ENCODE measurements at regions not wholly inside any gene's neighbourhood (a gene's known extent, or its start where the extent isn't known, plus 50 kb on each side); places are given as distances from the start of the nearest gene placed in this dataset.

GRCh38 chr5:88045165-88045564 lies 223.5 kb downstream of the TMEM161B start:
- TF ChIP-seq POLR2AphosphoS5 (IDR thresholded peaks at IDR 0.05; ENCODE audit: low read depth, low read length) (no peak), TAF1 (IDR thresholded peaks at IDR 0.05; ENCODE audit: borderline replicate concordance, insufficient read depth, low read length) (no peak), REST (IDR thresholded peaks at IDR 0.05; ENCODE audit: insufficient read depth in 1 of 2, low read depth in 2 of 2, low read length in 2 of 2) (no peak), SIN3A (IDR thresholded peaks at IDR 0.05; ENCODE audit: borderline replicate concordance, insufficient read depth, low read length) (no peak)
